Caco-2 (cell line): ENCODE measurements at regions not wholly inside any gene's neighbourhood (a gene's known extent, or its start where the extent isn't known, plus 50 kb on each side); places are given as distances from the start of the nearest gene placed in this dataset.
"Not testable (repeated sequence)": the region's sequence is repeated elsewhere in the genome, so short reads cannot be mapped to it uniquely, and the experiment has no call there.

Experiments
- BruUV-seq: library from RNA; stranded (reverse); fragments of 400-500 nt; replicated peaks from 2 replicates; lab custom pipeline; 2021; lab: Mats Ljungman, UMichigan
- CTCF ChIA-PET: fragments of 300-600 bp; sonication (Branson Sonifier 250); formaldehyde crosslinking; loops from one replicate; lab custom pipeline; 2022; ENCODE audit warnings: antibody characterized with exemption; lab: Charles Lee
- POLR2A ChIA-PET: fragments of 300-600 bp; sonication (Branson Sonifier 250); formaldehyde crosslinking; loops from one replicate; lab custom pipeline; 2022; ENCODE audit warnings: antibody characterized with exemption; lab: Charles Lee
- DNase-seq, 2 experiments: peaks; one replicate each; pipeline versions ENCODE4 v3.0.0 to v3.0.0-alpha.2; 2020 to 2022
- H3K27me3 ChIP-seq: replicated peaks from 2 replicates; pipeline ENCODE4 v1.6.0; 2011; ENCODE audit warnings: low read length; ENCODE audit not compliant: control insufficient read depth, insufficient read depth
- H3K36me3 ChIP-seq: 2 replicates; pipeline ENCODE4 v1.5.1; 2011; ENCODE audit warnings: low read length; ENCODE audit not compliant: control insufficient read depth, insufficient read depth
- H3K4me1 ChIP-seq: fragments of 250-450 bp; sonication (Bioruptor Pico); 2 replicates; pipeline ENCODE4 v1.5.1; 2020; ENCODE audit warnings: mild to moderate bottlenecking
- H3K4me3 ChIP-seq: 2 replicates; pipeline ENCODE4 v1.5.1; 2011; ENCODE audit warnings: low read depth, mild to moderate bottlenecking, control low read depth, low read length
- H3K9me3 ChIP-seq: fragments of 250-450 bp; sonication (Bioruptor Pico); 2 replicates; pipeline ENCODE4 v1.5.1; 2020; ENCODE audit warnings: mild to moderate bottlenecking, moderate library complexity
- H3K27ac Mint-ChIP-seq: one replicate; pipeline ENCODE4 v1.8.0; 2022; ENCODE audit warnings: mixed read lengths; ENCODE audit not compliant: unreplicated experiment
- H3K27me3 Mint-ChIP-seq: one replicate; pipeline ENCODE4 v1.8.0; 2022; ENCODE audit warnings: mixed read lengths; ENCODE audit not compliant: insufficient read depth, unreplicated experiment
- H3K36me3 Mint-ChIP-seq: one replicate; pipeline ENCODE4 v1.8.0; 2022; ENCODE audit warnings: mild to moderate bottlenecking, mixed read lengths; ENCODE audit not compliant: insufficient read depth, unreplicated experiment
- H3K4me1 Mint-ChIP-seq: one replicate; pipeline ENCODE4 v1.8.0; 2022; ENCODE audit warnings: low read depth, mixed read lengths; ENCODE audit not compliant: unreplicated experiment
- H3K4me3 Mint-ChIP-seq: one replicate; pipeline ENCODE4 v1.8.0; 2022; ENCODE audit warnings: mild to moderate bottlenecking, moderate library complexity, mixed read lengths; ENCODE audit not compliant: unreplicated experiment
- H3K9me3 Mint-ChIP-seq: one replicate; pipeline ENCODE4 v1.8.0; 2022; ENCODE audit warnings: mixed read lengths; ENCODE audit not compliant: unreplicated experiment
- intact Hi-C: fragments of 100-400 bp; cut with micrococcal nuclease; formaldehyde crosslinking; loops from one replicate; pipeline ENCODE4 v1.10.0; 2022; ENCODE audit not compliant: unreplicated experiment
- TF ChIP-seq, protein P1 (sequence below), 2 experiments: fragments of 200-600 bp in 1 of 2; IDR thresholded peaks; 1 replicate in 1 of 2; 2 replicates in 1 of 2; pipeline versions ENCODE4 v1.5.1 to v1.8.0; 2011 to 2022; ENCODE audit warnings: antibody characterized with exemption in 1 of 2, control low read depth in 1 of 2, inconsistent platforms in 1 of 2, low read depth in 1 of 2, low read length in 1 of 2, mild to moderate bottlenecking in 1 of 2, moderate library complexity in 1 of 2; ENCODE audit not compliant: insufficient read depth in 1 of 2, severe bottlenecking in 1 of 2, unreplicated experiment in 1 of 2

DNA sequence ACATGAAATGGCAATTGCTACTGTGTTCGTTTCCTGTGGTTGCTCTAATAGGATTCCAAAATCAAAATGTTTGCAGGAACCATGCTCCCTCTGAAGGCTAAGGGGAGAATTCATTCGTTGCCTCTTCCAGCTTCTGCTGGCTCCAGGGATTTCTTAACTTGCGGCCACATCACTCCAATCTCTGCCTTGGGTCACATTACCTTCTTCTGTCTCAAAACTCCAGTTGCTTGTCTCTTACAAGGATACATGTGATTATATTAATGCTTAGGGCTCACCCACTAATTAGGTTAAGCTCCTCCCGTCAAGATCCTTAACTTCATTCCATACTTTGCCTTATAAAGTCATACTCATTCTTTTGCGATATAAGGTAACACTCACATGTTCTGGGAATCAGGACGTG lies 208.4 kb downstream of the RBM46 start:
- intact Hi-C loops, result loop anchor here (10.0 kb wide), 1 partner anchor 795 kb away; no protein-coding TSS in a partner anchor
- DNase-seq, result no peak
- no peak overlapping the region for H3K4me3 Mint-ChIP-seq
- ChIA-PET CTCF (no interaction called here), POLR2A (no interaction called here)
- no peaks in the 10 kb centered on the region for H3K9me3 ChIP-seq
- H3K4me3 ChIP-seq, result no peak overlapping the region
- no peaks in the 10 kb centered on the region for H3K27me3 ChIP-seq
- H3K4me1 ChIP-seq, result no peaks in the 10 kb centered on the region
- H3K27me3 Mint-ChIP-seq, result peaks cover 15% of the 10 kb centered on the region
- TF ChIP-seq, protein P1, sequence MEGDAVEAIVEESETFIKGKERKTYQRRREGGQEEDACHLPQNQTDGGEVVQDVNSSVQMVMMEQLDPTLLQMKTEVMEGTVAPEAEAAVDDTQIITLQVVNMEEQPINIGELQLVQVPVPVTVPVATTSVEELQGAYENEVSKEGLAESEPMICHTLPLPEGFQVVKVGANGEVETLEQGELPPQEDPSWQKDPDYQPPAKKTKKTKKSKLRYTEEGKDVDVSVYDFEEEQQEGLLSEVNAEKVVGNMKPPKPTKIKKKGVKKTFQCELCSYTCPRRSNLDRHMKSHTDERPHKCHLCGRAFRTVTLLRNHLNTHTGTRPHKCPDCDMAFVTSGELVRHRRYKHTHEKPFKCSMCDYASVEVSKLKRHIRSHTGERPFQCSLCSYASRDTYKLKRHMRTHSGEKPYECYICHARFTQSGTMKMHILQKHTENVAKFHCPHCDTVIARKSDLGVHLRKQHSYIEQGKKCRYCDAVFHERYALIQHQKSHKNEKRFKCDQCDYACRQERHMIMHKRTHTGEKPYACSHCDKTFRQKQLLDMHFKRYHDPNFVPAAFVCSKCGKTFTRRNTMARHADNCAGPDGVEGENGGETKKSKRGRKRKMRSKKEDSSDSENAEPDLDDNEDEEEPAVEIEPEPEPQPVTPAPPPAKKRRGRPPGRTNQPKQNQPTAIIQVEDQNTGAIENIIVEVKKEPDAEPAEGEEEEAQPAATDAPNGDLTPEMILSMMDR (IDR thresholded peaks at IDR 0.05; ENCODE audit: insufficient read depth in 1 of 2, low read depth in 1 of 2, low read length in 1 of 2, severe bottlenecking in 1 of 2, unreplicated experiment in 1 of 2), result no peak
- H3K36me3 ChIP-seq, result no peaks in the 10 kb centered on the region
- H3K9me3 Mint-ChIP-seq, result no peaks in the 10 kb centered on the region
- no peaks in the 10 kb centered on the region for H3K4me1 Mint-ChIP-seq
- no peaks in the 10 kb centered on the region for H3K36me3 Mint-ChIP-seq
- no TSS peak for BruUV-seq
- H3K27ac Mint-ChIP-seq, result no peak overlapping the region

DNA sequence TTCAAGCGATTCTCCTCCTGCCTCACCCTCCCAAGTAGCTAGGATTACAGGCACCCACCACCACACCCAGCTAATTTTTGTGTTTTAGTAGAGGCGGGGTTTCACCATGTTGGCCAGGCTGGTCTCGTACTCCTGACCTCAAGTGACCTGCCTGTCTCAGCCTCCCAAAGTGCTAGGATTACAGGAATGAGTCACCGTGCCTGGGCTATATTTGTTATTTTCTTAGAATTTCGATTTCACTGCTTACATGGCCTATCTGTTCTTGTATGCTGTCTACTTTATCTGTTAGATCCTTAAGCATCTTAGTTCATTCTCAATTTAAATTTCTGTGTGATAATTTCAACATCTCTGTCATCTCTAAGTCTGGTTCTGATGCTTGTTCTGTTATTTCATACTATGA lies 210.6 kb upstream of the NPY2R start:
- H3K4me3 ChIP-seq, H3K36me3 ChIP-seq, H3K9me3 ChIP-seq, H3K27ac Mint-ChIP-seq, H3K4me1 Mint-ChIP-seq, intact Hi-C loops, H3K4me1 ChIP-seq, H3K4me3 Mint-ChIP-seq, H3K9me3 Mint-ChIP-seq, CTCF ChIA-PET, H3K27me3 Mint-ChIP-seq, H3K36me3 Mint-ChIP-seq, BruUV-seq, DNase-seq, POLR2A ChIA-PET, H3K27me3 ChIP-seq: not testable (repeated sequence)

DNA sequence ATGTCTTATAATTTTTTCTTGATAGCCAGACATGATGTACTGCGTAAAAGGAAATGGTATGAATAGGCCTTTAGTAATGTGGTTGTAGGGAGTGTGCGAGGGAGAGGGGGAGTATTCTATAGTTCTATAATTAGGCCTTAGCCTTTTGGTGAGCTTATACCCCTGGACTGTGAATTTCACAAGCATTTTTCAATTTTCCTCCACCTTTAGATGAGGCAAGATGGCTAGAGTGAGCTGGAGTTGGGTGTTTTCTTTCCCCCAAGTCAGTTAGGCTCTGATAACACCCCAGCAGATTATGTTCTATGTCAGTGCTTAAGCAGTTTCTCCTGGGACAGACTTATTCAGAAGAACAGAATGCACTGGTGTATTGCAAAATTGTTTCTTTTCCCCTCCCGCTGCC lies 210.2 kb upstream of the NPY2R start:
- Mint-ChIP-seq H3K36me3 (no peaks in the 10 kb centered on the region), H3K27me3 (peaks cover 4% of the 10 kb centered on the region), H3K27ac (no peak overlapping the region), H3K4me3 (no peak overlapping the region), H3K4me1 (no peaks in the 10 kb centered on the region), H3K9me3 (no peaks in the 10 kb centered on the region)
- DNase-seq, result no peak
- no peak overlapping the region for H3K4me3 ChIP-seq
- H3K4me1 ChIP-seq, result no peaks in the 10 kb centered on the region
- TF ChIP-seq, protein P1 (IDR thresholded peaks at IDR 0.05; ENCODE audit: insufficient read depth in 1 of 2, low read depth in 1 of 2, low read length in 1 of 2, severe bottlenecking in 1 of 2, unreplicated experiment in 1 of 2), result no peak
- no peaks in the 10 kb centered on the region for H3K9me3 ChIP-seq
- CTCF ChIA-PET, result no interaction called here
- intact Hi-C loops, result no loop called here
- POLR2A ChIA-PET, result no interaction called here
- H3K27me3 ChIP-seq, result no peaks in the 10 kb centered on the region
- no peaks in the 10 kb centered on the region for H3K36me3 ChIP-seq
- no TSS peak for BruUV-seq

DNA sequence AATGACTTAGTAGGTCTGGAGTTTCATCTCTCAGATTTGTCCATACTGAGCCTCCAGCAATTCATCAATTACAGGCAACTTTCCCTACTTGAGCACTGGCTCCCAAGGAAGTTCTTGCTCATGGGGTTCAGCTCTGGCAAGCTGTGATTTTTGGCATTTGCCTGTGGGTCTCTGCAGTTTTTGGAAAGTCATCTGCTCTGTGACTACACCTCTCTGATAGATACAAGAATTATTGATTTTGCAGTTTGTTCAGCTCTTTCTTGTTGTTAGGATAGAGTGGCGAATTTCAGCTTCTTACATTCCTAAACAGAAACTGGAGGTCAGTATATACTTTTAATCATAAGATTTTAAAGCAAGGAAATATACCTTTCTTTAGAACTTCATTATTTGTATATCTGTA lies 209.7 kb upstream of the NPY2R start:
- BruUV-seq, result no TSS peak
- no peaks in the 10 kb centered on the region for H3K36me3 Mint-ChIP-seq

More for the DNA sequence above, 209.7 kb upstream of the NPY2R start:
- no peaks in the 10 kb centered on the region for H3K4me1 ChIP-seq
- TF ChIP-seq, protein P1 (IDR thresholded peaks at IDR 0.05; ENCODE audit: insufficient read depth in 1 of 2, low read depth in 1 of 2, low read length in 1 of 2, severe bottlenecking in 1 of 2, unreplicated experiment in 1 of 2), result no peak
- no peak for DNase-seq
- H3K27ac Mint-ChIP-seq, result no peak overlapping the region
- H3K9me3 ChIP-seq, result no peaks in the 10 kb centered on the region
- ChIA-PET CTCF (no interaction called here), POLR2A (no interaction called here)
- H3K4me1 Mint-ChIP-seq, result no peaks in the 10 kb centered on the region
- no peaks in the 10 kb centered on the region for H3K27me3 ChIP-seq
- H3K4me3 ChIP-seq, result no peak overlapping the region
- peaks cover 4% of the 10 kb centered on the region for H3K27me3 Mint-ChIP-seq
- intact Hi-C loops, result no loop called here
- no peaks in the 10 kb centered on the region for H3K36me3 ChIP-seq
- no peaks in the 10 kb centered on the region for H3K9me3 Mint-ChIP-seq
- no peak overlapping the region for H3K4me3 Mint-ChIP-seq
